ENCODE measurements at regions not wholly inside any gene's neighbourhood (a gene's known extent, or its start where the extent isn't known, plus 50 kb on each side); places are given as distances from the start of the nearest gene placed in this dataset.

- H3K27ac ChIP-seq (ENCODE audit: low read depth, low read length): no peak overlapping the region
- H3K36me3 ChIP-seq (ENCODE audit: control insufficient read depth in 5 of 5, insufficient read depth in 5 of 5, low read length in 5 of 5): no peaks in the 10 kb centered on the region
- H3K4me3 ChIP-seq (ENCODE audit: low read depth in 1 of 5, low read length in 5 of 5): no peak overlapping the region
- H3K27me3 ChIP-seq (ENCODE audit: control insufficient read depth in 5 of 5, insufficient read depth in 4 of 5, low read length in 5 of 5): no peaks in the 10 kb centered on the region
- H3K9me3 ChIP-seq (ENCODE audit: control insufficient read depth in 5 of 5, low read length in 5 of 5): no peaks in the 10 kb centered on the region
- no peak overlapping the region for H3K9ac ChIP-seq (ENCODE audit: low read length in 5 of 5)
- peaks cover 0 to 14% (median 0%) of the 10 kb centered on the region in 5 donors for H3K4me1 ChIP-seq (ENCODE audit: control insufficient read depth in 5 of 5, insufficient read depth in 5 of 5, low read length in 5 of 5)
Measured at GRCh38 chr14:84671776-84672175, 858.2 kb upstream of the FLRT2 start.

- no peaks in the 10 kb centered on the region for H3K27me3 ChIP-seq (ENCODE audit: control insufficient read depth in 5 of 5, insufficient read depth in 4 of 5, low read length in 5 of 5)
Measured at GRCh38 chr14:84674636-84675035, 855.3 kb upstream of the FLRT2 start.

DNA sequence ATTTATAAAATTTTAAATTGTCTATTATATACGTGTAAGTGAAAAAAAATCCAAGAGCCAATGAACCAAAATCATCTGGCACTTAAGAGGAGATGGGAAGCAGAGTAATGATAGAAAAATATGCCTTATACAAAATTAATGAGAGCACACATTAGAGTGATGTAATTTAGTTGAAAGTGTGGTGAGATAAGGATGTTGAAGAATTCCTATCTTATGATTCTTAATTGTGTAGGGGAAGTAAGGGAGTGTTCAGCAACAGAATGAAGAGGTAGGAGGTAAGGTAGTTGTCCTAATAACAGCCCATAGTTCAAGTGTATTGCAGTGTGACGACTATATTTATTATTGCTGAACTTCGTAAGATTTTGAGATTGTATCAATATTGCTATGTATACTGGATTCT lies 843.4 kb upstream of the FLRT2 start:
- Histone ChIP-seq H3K9me3 (ENCODE audit: control insufficient read depth in 5 of 5, low read length in 5 of 5) (no peaks in the 10 kb centered on the region), H3K4me1 (ENCODE audit: control insufficient read depth in 5 of 5, insufficient read depth in 5 of 5, low read length in 5 of 5) (no peaks in the 10 kb centered on the region), H3K4me3 (ENCODE audit: low read depth in 1 of 5, low read length in 5 of 5) (no peak overlapping the region), H3K36me3 (ENCODE audit: control insufficient read depth in 5 of 5, insufficient read depth in 5 of 5, low read length in 5 of 5) (no peaks in the 10 kb centered on the region), H3K27ac (ENCODE audit: low read depth, low read length) (no peak overlapping the region), H3K9ac (ENCODE audit: low read length in 5 of 5) (no peak overlapping the region), H3K27me3 (ENCODE audit: control insufficient read depth in 5 of 5, insufficient read depth in 4 of 5, low read length in 5 of 5) (no peaks in the 10 kb centered on the region)

More at GRCh38 chr14:84674636-84675035, 855.3 kb upstream of the FLRT2 start:
- no peaks in the 10 kb centered on the region for H3K36me3 ChIP-seq (ENCODE audit: control insufficient read depth in 5 of 5, insufficient read depth in 5 of 5, low read length in 5 of 5)
- H3K9ac ChIP-seq (ENCODE audit: low read length in 5 of 5): no peak overlapping the region
- no peak overlapping the region for H3K27ac ChIP-seq (ENCODE audit: low read depth, low read length)
- no peak overlapping the region for H3K4me3 ChIP-seq (ENCODE audit: low read depth in 1 of 5, low read length in 5 of 5)
- no peaks in the 10 kb centered on the region for H3K9me3 ChIP-seq (ENCODE audit: control insufficient read depth in 5 of 5, low read length in 5 of 5)
- peaks cover 0 to 14% (median 0%) of the 10 kb centered on the region in 5 donors for H3K4me1 ChIP-seq (ENCODE audit: control insufficient read depth in 5 of 5, insufficient read depth in 5 of 5, low read length in 5 of 5)

DNA sequence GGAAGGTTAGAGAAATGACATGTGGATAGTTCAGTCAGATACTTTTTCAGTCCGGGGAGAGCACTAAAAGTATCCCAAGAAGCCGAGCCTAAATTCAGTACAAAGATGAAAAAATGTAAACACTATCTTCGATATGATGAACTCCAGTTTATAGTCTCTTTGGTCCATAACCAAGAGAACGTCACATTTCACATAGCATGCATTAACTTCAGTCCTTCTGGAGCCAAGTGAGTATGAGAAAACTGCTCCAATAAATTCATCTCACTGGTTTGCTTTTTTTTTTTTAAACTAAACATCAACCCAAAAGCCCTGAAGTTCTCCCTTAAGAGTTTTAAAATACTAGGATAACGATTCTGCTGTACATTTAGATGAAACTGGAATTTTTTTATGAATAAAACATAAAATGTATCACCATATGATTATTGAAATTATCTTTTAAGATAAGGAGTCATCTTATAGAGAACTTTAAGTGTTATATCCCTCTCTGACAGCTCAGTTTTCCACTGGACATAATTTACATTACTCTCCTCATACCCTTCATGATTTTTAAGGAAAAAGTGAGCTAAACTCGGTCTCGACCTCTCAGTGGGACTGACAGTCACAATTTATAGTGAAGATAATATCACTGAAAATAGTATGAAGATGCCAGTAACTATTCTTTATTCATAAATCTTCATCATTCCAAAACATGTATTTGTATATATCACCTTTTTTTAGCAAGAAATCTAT lies 841.5 kb upstream of the FLRT2 start:
- Histone ChIP-seq H3K27ac (ENCODE audit: low read depth, low read length) (no peak overlapping the region), H3K27me3 (ENCODE audit: control insufficient read depth in 5 of 5, insufficient read depth in 4 of 5, low read length in 5 of 5) (no peaks in the 10 kb centered on the region), H3K4me1 (ENCODE audit: control insufficient read depth in 5 of 5, insufficient read depth in 5 of 5, low read length in 5 of 5) (no peaks in the 10 kb centered on the region), H3K36me3 (ENCODE audit: control insufficient read depth in 5 of 5, insufficient read depth in 5 of 5, low read length in 5 of 5) (no peaks in the 10 kb centered on the region), H3K9ac (ENCODE audit: low read length in 5 of 5) (no peak overlapping the region), H3K4me3 (ENCODE audit: low read depth in 1 of 5, low read length in 5 of 5) (no peak overlapping the region), H3K9me3 (ENCODE audit: control insufficient read depth in 5 of 5, low read length in 5 of 5) (no peaks in the 10 kb centered on the region)

- H3K4me1 ChIP-seq (ENCODE audit: control insufficient read depth in 5 of 5, insufficient read depth in 5 of 5, low read length in 5 of 5): peaks cover 0 to 8% (median 4%) of the 10 kb centered on the region in 5 donors
- H3K4me3 ChIP-seq (ENCODE audit: low read depth in 1 of 5, low read length in 5 of 5): no peak overlapping the region
- no peaks in the 10 kb centered on the region for H3K27me3 ChIP-seq (ENCODE audit: control insufficient read depth in 5 of 5, insufficient read depth in 4 of 5, low read length in 5 of 5)
- H3K36me3 ChIP-seq (ENCODE audit: control insufficient read depth in 5 of 5, insufficient read depth in 5 of 5, low read length in 5 of 5): no peaks in the 10 kb centered on the region
- H3K9ac ChIP-seq (ENCODE audit: low read length in 5 of 5): no peak overlapping the region
- H3K27ac ChIP-seq (ENCODE audit: low read depth, low read length): no peak overlapping the region
- H3K9me3 ChIP-seq (ENCODE audit: control insufficient read depth in 5 of 5, low read length in 5 of 5): no peaks in the 10 kb centered on the region
Measured at GRCh38 chr14:84694161-84694560, 835.8 kb upstream of the FLRT2 start.

DNA sequence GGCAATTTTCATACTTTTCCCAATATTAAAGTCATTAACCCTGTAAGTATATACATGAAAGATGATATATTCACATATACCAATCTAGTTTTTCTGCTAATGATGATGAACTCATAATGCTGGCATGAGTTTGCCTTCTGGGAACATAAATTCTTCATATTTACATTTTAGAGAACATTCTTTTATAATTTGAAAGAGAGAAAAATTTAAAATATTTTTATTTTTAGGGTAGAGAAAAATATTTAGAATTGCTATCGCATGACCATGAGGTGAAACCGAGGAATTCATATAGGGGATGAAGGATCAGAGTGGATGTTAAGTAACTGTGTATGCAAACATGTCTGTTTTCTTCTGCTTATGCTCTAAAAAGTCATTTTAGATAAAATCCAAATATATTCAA lies 825.3 kb upstream of the FLRT2 start:
- Histone ChIP-seq H3K4me1 (ENCODE audit: control insufficient read depth in 5 of 5, insufficient read depth in 5 of 5, low read length in 5 of 5) (no peaks in the 10 kb centered on the region), H3K27me3 (ENCODE audit: control insufficient read depth in 5 of 5, insufficient read depth in 4 of 5, low read length in 5 of 5) (no peaks in the 10 kb centered on the region), H3K9ac (ENCODE audit: low read length in 5 of 5) (no peak overlapping the region), H3K27ac (ENCODE audit: low read depth, low read length) (no peak overlapping the region), H3K9me3 (ENCODE audit: control insufficient read depth in 5 of 5, low read length in 5 of 5) (no peaks in the 10 kb centered on the region), H3K36me3 (ENCODE audit: control insufficient read depth in 5 of 5, insufficient read depth in 5 of 5, low read length in 5 of 5) (no peaks in the 10 kb centered on the region), H3K4me3 (ENCODE audit: low read depth in 1 of 5, low read length in 5 of 5) (no peak overlapping the region)

- no peak overlapping the region for H3K4me3 ChIP-seq (ENCODE audit: low read depth in 1 of 5, low read length in 5 of 5)
- no peaks in the 10 kb centered on the region for H3K36me3 ChIP-seq (ENCODE audit: control insufficient read depth in 5 of 5, insufficient read depth in 5 of 5, low read length in 5 of 5)
- H3K9ac ChIP-seq (ENCODE audit: low read length in 5 of 5): no peak overlapping the region
- H3K27me3 ChIP-seq (ENCODE audit: control insufficient read depth in 5 of 5, insufficient read depth in 4 of 5, low read length in 5 of 5): no peaks in the 10 kb centered on the region
- no peaks in the 10 kb centered on the region for H3K4me1 ChIP-seq (ENCODE audit: control insufficient read depth in 5 of 5, insufficient read depth in 5 of 5, low read length in 5 of 5)
- H3K27ac ChIP-seq (ENCODE audit: low read depth, low read length): no peak overlapping the region
- no peaks in the 10 kb centered on the region for H3K9me3 ChIP-seq (ENCODE audit: control insufficient read depth in 5 of 5, low read length in 5 of 5)
Measured at GRCh38 chr14:84707830-84708229, 822.1 kb upstream of the FLRT2 start.

- Histone ChIP-seq H3K4me3 (ENCODE audit: low read depth in 1 of 5, low read length in 5 of 5) (no peak overlapping the region), H3K27me3 (ENCODE audit: control insufficient read depth in 5 of 5, insufficient read depth in 4 of 5, low read length in 5 of 5) (no peaks in the 10 kb centered on the region), H3K9ac (ENCODE audit: low read length in 5 of 5) (no peak overlapping the region), H3K9me3 (ENCODE audit: control insufficient read depth in 5 of 5, low read length in 5 of 5) (no peaks in the 10 kb centered on the region), H3K36me3 (ENCODE audit: control insufficient read depth in 5 of 5, insufficient read depth in 5 of 5, low read length in 5 of 5) (no peaks in the 10 kb centered on the region), H3K4me1 (ENCODE audit: control insufficient read depth in 5 of 5, insufficient read depth in 5 of 5, low read length in 5 of 5) (no peaks in the 10 kb centered on the region), H3K27ac (ENCODE audit: low read depth, low read length) (no peak overlapping the region)
Measured at GRCh38 chr14:84708865-84709264, 821.1 kb upstream of the FLRT2 start.

GRCh38 chr14:84726471-84726870 lies 803.5 kb upstream of the FLRT2 start:
- H3K9me3 ChIP-seq (ENCODE audit: control insufficient read depth in 5 of 5, low read length in 5 of 5): peaks cover 0 to 2% (median 0%) of the 10 kb centered on the region in 5 donors
- H3K4me3 ChIP-seq (ENCODE audit: low read depth in 1 of 5, low read length in 5 of 5): no peak overlapping the region
- H3K36me3 ChIP-seq (ENCODE audit: control insufficient read depth in 5 of 5, insufficient read depth in 5 of 5, low read length in 5 of 5): no peaks in the 10 kb centered on the region
- no peak overlapping the region for H3K9ac ChIP-seq (ENCODE audit: low read length in 5 of 5)
- no peak overlapping the region for H3K27ac ChIP-seq (ENCODE audit: low read depth, low read length)
- no peaks in the 10 kb centered on the region for H3K4me1 ChIP-seq (ENCODE audit: control insufficient read depth in 5 of 5, insufficient read depth in 5 of 5, low read length in 5 of 5)
- H3K27me3 ChIP-seq (ENCODE audit: control insufficient read depth in 5 of 5, insufficient read depth in 4 of 5, low read length in 5 of 5): no peaks in the 10 kb centered on the region

DNA sequence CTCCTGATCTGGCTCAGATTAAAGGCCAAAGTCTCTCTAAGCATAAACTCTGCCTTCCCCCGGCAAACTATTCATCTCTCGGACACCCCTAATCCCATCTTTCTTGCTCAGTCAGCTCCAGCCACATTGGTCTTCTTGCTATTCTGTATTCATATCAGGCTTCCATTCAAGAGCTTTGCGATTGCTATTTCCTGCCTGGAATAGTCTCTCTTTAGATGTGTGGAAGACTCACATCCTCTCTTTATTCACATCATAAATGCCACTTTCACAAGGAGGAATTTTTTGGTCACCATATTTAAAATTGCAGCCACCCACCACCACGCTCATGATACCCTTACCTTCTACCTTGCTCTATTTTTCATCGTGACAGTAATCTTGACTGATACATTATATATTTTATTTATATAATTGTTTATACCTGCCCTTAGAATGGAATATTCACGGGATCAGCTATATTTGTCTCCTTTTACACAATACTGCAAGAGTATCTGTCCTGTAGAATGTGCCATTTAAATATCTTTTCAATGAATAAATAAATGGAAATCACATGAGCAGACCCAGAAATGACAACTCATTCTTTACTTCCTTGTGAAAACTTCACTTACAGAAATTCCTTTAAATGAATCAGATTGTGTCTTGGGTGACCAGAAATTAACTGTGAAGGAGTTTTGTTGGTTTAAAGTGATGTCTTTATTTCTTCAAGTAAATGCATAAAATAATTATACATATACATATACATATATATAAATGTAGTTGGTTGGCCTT lies 780.6 kb upstream of the FLRT2 start:
- Histone ChIP-seq H3K9ac (ENCODE audit: low read length in 5 of 5) (no peak overlapping the region), H3K36me3 (ENCODE audit: control insufficient read depth in 5 of 5, insufficient read depth in 5 of 5, low read length in 5 of 5) (no peaks in the 10 kb centered on the region), H3K27me3 (ENCODE audit: control insufficient read depth in 5 of 5, insufficient read depth in 4 of 5, low read length in 5 of 5) (no peaks in the 10 kb centered on the region), H3K27ac (ENCODE audit: low read depth, low read length) (no peak overlapping the region), H3K4me3 (ENCODE audit: low read depth in 1 of 5, low read length in 5 of 5) (no peak overlapping the region), H3K9me3 (ENCODE audit: control insufficient read depth in 5 of 5, low read length in 5 of 5) (no peaks in the 10 kb centered on the region), H3K4me1 (ENCODE audit: control insufficient read depth in 5 of 5, insufficient read depth in 5 of 5, low read length in 5 of 5) (no peaks in the 10 kb centered on the region)
